Activated CD8-positive, alpha-beta memory T cell treated with anti-CD3 and anti-CD28 coated beads for 48 hours (primary cell): ENCODE measurements at regions not wholly inside any gene's neighbourhood (a gene's known extent, or its start where the extent isn't known, plus 50 kb on each side); places are given as distances from the start of the nearest gene placed in this dataset.

Experiments
- DNase-seq, 3 experiments: peaks; one replicate each; pipeline ENCODE4 v3.0.0-alpha.2; 2020; ENCODE audit warnings: low read depth in 2 of 3, low spot score in 2 of 3

DNA sequence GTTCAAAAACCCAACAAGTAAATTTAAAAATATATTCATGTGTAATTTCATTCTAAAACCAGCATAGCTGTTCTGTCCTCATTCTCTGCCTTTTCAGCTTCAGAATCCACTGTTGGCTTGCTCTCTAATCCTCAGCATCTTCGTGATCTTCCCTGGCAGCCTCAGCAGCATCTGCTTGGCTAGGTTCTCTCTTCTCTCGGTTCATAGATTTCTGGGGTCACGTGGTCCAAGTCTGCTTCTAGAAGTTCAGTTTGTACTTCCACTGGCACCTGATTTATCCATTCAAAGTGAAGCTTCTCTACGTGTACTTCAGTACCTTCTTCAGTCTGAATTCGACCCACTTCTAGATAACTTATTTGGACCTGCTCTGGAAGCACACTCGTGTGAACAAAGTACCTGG is 245.7 kb downstream of the EPM2A start:
- DNase-seq, result no peak

DNA sequence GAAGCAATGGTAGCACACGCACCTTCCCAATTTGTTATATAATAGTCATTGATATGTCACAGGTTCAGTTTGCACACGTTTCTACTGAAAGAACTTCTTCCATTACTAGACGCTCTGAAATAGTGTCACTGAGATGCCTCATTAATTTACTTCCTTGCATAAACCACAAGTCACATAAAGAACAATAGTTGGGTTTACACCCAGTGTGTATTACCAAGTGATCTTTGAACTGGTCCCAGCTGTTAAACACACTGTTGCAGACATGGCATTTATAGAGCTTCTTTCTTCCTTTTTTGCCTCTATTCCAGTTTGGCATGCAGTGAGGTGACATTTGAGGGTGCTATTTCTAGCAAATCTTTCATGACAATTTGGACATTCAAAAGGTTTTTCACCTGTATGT is 245.3 kb downstream of the EPM2A start:
- DNase-seq, result no peak

GRCh38 chr6:145491126-145491525 is 244.2 kb downstream of the EPM2A start:
- DNase-seq, result no peak

DNA sequence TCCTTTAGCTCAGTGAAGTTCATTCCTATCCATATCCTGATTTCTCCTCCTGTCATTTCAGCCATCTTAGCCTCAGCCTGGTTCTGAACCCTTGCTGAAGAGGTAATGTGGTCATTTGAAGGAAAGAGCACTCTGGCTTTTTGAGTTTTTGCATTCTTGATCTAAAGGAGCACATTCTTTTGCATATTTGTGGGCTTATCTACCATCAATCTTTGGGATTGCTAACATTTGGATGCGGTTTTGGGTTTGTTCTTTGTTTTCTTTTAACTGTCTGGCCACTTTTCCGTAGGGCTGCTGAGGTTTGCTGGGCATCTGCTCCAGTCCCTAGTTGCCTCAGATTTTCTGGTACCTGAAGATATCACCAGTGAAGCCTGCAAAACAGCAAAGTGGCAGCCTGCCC is 238.3 kb downstream of the EPM2A start:
- no peak for DNase-seq

DNA sequence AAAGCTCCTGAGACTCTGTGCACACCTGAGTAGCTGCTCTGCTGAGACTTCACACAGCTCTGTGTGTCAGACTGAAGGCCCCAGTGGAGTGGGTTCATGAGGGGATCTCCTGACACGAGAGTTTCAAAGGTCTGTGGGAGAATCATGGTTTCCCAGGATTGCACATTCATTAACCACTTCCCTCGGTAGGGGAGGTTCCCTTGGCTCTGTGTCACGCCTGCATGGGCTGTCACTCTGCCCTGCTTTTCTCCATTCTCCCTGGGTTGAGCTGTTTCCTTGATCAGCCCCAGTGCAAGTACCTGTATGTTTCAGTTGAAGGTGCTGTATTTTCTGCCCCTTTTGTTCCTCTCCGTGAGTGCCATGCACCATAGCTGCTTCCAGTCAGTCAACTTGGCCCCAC is 236.9 kb downstream of the EPM2A start:
- DNase-seq, result no peak

- DNase-seq, result no peak
Measured at GRCh38 chr6:145502416-145502815, 232.9 kb downstream of the EPM2A start.

GRCh38 chr6:145506136-145506535 is 229.2 kb downstream of the EPM2A start:
- no peak for DNase-seq

DNA sequence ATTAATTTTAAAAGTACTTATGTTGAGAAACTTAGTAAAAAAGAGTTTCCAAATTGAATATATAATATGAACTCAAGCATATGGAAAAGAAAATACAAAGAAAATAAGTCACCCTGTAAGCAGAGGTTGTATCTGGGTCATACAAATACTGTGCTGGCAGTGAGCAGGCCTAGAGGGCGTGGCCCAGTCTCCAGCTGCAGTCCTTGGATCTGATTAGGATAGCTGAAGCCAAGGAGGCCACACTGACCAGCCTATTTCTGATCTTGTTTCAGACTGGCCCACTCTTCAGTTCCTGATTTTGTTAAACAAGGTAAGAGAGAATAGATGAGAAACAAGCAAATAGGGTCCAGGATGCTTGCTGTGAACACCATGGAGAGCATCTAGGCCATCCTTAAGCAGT is 228.8 kb downstream of the EPM2A start:
- no peak for DNase-seq

- no peak for DNase-seq
Measured at GRCh38 chr6:145507239-145507638, 228.1 kb downstream of the EPM2A start.

DNA sequence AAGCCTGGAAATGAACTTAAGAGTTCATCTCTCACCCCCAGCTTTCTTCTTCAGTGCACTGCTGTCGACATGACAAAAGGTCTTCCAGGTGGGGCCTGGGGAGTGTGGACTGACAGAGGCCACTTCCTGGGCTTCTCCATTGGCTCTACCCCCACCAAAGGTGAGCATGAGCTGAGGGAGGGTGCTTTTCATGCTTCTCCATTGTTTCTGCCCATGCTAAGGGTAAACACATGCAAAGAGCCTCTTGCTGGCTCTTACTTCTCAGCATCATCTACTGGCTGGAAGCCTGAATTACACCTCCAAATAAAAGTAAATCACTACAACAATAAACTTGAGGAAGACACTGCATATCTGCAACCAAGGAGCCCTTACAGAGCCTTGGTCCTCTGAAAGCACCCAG is 227.2 kb downstream of the EPM2A start:
- DNase-seq, result no peak

GRCh38 chr6:145517492-145517891 is 217.8 kb downstream of the EPM2A start:
- no peak for DNase-seq

DNA sequence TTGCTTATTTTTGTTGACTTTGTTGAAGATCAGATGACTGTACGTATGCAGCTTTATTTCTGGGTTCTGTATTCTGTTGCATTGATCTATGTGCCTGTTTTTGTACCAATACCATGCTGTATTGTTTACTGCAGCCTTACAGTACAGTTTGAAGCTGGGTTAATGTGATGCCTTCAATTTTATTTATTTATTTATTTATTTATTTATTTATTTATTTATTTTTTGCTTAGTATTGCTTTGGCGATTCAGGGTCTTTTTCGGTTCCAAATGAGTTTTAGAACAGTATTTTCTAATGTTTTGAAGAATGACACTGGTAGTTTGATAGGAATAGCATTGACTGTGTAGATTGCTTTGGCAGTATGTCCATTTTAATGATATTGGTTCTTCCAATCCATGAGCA is 210.3 kb downstream of the EPM2A start:
- DNase-seq, result no peak

- no peak for DNase-seq
Measured at GRCh38 chr6:145529582-145529981, 205.7 kb downstream of the EPM2A start.

DNA sequence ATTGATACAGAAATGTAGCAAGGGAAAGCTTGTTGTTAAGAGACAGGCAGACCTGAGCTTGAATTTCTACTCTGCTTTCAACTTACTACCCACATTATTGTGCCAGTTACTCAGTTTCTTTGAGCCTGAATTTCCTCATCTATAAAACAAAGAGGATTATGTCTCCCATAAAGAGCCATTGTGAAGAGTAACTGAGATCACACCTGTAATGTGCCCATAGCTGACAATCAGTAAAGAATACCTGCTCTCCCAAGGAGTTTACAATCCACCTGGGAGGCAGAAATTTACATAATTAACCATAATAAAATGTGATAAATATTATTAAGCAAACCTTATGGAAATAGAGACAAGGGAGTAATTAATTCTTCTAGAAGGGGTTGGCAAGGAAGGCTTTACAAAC is 204.9 kb downstream of the EPM2A start:
- no peak for DNase-seq

DNA sequence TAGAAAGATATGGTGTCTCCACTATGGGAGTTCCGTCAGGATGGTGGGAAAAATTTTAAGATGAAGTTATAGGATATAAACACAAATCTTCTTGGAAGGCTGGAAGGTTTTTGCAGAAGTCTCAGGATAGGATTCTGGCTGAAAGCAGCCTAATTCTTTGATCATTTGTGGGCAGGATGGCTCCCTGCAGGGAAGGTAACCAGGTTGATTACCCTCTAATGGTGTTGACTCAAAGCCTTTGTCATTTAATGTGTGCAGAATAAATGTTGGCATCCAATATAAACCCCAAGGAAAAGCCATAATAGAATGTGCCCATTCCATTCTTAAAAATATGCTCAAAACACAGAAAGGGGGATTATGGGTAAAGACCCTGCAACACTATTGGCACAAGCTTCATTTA is 204.3 kb downstream of the EPM2A start:
- no peak for DNase-seq

DNA sequence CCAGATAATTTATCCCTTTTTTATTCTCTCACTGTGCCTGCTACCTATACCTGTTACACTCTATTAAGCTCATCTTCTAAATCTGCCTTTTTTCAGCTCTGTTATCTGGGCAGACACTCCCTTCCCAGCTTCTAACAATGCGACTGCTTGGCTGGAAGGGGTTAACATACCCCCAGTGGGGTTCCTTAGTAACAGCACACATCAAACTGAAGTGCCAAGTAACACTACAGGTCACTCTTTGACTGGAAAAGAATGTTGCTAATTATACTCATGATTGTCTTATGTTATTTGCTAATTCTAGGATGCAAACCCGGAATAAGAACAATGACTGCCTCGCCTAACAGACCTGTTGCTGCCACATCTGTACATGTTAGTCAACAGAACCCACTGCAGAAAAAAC is 203.5 kb downstream of the EPM2A start:
- no peak for DNase-seq

GRCh38 chr6:145532361-145532760 is 203.0 kb downstream of the EPM2A start:
- no peak for DNase-seq

- no peak for DNase-seq
Measured at GRCh38 chr6:145534989-145535388, 200.3 kb downstream of the EPM2A start.

DNA sequence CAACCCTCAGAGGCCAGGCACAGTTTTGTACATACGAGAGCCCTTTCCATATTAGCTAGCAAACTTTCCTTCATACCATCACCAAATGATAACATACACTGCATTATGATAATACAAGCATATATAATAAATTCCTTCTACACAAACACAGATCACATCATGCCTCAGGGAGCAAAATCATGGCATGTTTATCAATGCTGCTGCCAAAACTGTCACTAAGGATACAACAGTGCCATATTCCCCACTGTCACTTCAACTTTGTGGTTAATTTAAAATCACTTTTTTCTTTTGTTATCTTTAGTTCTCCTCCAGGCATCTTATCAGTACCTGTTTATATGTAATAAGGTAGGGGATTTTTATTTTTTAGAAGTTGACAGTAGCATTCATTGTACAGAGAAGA is 196.3 kb downstream of the EPM2A start:
- DNase-seq, result no peak

- DNase-seq, result no peak
Measured at GRCh38 chr6:145539831-145540230, 195.5 kb downstream of the EPM2A start.

DNA sequence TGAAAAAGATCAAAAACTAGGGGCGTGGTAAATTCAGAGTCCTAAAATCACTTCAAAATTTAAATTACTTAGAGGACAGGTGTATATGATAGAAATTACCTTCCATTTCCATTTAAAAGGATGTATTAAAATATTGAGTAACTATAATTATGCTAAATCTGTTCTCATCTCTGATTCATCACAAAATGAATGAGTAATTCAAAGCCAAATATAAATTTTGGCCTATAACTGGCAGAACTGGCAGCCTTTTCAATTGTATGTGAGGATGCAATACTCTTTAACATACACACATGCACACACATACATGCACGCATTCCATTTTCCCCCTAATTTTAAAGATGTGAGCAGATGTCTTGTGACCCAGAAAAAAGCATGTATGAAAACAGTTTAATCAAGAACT is 194.6 kb downstream of the EPM2A start:
- no peak for DNase-seq

DNA sequence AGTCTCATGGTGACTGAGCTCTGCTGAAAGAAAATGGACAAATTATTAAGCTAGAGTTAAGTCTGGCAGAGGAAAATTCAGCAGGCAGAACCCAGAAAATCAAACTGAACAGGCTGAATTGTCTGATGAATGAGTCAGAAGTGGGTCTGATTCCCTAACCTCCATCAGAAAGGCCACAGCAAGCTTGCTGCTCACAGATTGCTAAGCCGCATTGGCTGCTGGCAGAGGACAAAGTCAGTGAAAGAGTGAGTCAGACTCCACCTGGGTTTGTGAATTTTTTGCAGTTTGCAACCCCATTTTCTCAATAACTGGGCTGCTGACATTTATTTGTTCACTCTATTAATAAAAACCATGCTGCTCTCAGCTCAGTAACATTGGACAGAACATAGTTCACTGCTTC is 191.3 kb downstream of the EPM2A start:
- DNase-seq, result no peak

DNA sequence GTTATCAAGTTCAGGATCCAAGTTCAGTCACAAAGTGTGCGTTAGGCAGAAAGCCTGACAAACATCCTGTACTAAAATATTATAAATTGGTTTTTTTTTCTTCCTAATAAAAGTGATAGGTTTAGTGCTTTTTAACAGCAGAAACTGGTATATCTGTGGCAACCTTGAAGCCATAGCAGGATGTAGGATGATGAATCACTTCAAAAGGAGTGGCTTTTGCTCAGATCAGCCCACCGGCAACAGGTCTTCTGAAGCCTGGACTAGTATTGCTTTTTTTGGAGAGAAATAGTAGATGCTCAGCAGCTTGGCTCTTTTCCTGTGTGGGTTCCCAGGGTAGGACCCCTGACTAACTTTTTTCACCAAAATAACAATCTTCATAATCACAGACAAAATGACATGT is 190.8 kb downstream of the EPM2A start:
- no peak for DNase-seq

GRCh38 chr6:145546265-145546664 is 189.1 kb downstream of the EPM2A start:
- no peak for DNase-seq
